Skin epidermis (tissue), 12 donors: ENCODE measurements at regions not wholly inside any gene's neighbourhood (a gene's known extent, or its start where the extent isn't known, plus 50 kb on each side); places are given as distances from the start of the nearest gene placed in this dataset.
A peak's percentile ranks its signal among the peaks of the same experiment; 100 is the strongest.

Source experiments
- H3K27ac ChIP-seq, 21 experiments: fragments of 200-600 bp; sonication (generic) in 11 of 21; one replicate each; pipeline ENCODE4 v1.5.0; 2020; ENCODE audit warnings: mild to moderate bottlenecking in 3 of 21, inconsistent platforms in 2 of 21, moderate library complexity in 2 of 21
- H3K4me3 ChIP-seq, 7 experiments: fragments of 200-600 bp; sonication (generic) in 2 of 7; one replicate each; pipeline ENCODE4 v1.5.0; 2020; ENCODE audit warnings: inconsistent platforms in 2 of 7, mild to moderate bottlenecking in 2 of 7, moderate library complexity in 1 of 7

GRCh38 chr3:5063724-5064123 is 58.4 kb upstream of the ARL8B start:
- Histone ChIP-seq H3K27ac (no peak overlapping the region), H3K4me3 (no peak overlapping the region)

- H3K27ac ChIP-seq = no peak overlapping the region
- no peak overlapping the region for H3K4me3 ChIP-seq
Observed at GRCh38 chr3:5068531-5069050, 53.5 kb upstream of the ARL8B start.

GRCh38 chr3:5069627-5070026 is 52.5 kb upstream of the ARL8B start:
- Histone ChIP-seq H3K4me3 (no peak overlapping the region), H3K27ac (no peak overlapping the region)

GRCh38 chr3:5071061-5071460 is 51.0 kb upstream of the ARL8B start:
- H3K27ac ChIP-seq = no peak overlapping the region
- no peak overlapping the region for H3K4me3 ChIP-seq

- Histone ChIP-seq H3K27ac (peak overlapping the region in 5 of 21 experiments; percentile 7 to 27 (median 13)), H3K4me3 (no peak overlapping the region)
Observed at GRCh38 chr3:5072100-5072816, 49.8 kb upstream of the ARL8B start.
